Esophagus mucosa (tissue), 1 donor: ENCODE measurements at regions not wholly inside any gene's neighbourhood (a gene's known extent, or its start where the extent isn't known, plus 50 kb on each side); places are given as distances from the start of the nearest gene placed in this dataset.
"Not testable (repeated sequence)": the region's sequence is repeated elsewhere in the genome, so short reads cannot be mapped to it uniquely, and the experiment has no call there.

Source experiments
- ATAC-seq: fragments of 200-7000 bp; cut with Tn5 transposase; one replicate; pipeline ENCODE4 v1.9.1; 2020
- donor health status: DM: yes; HTN: yes; CAD: no.

DNA sequence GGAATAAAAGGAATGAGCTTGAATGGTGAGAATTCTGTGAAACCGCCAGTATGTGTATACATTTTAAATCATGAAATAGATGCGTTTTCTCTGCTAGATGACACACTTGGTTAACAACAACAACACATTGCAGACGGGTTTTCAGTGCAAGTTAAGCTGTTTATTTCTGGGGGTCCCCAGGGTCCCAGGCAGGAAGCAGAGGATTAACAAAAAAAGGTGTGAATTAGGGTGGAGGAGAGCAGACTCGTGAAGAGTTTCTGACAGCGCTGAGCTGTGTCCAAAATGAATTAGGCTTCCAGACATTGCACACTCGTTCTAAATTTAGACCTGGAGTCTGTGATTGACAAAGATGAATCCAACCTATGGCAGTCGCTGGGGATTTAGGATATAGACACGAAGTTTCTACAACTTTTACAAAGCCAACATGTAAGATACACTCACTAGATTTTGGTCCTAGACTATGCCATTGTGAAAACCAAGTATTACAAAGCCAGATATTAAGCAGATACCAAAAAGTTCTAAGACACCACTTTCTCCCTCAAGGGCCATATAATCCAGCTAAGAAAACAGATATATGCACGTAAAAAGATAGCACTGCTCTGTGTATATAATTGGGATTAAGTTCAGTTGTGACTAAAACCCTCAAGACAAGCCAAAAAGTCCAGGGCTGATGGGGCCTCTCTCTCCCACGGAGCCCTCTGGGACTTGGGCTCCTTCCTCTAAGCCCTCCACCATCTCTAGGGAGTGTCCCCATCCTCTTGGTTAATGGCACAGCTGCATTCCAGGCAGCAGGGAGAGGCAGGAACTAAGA lies 120.2 kb downstream of the ACAA2 start:
- ATAC-seq = no peak

DNA sequence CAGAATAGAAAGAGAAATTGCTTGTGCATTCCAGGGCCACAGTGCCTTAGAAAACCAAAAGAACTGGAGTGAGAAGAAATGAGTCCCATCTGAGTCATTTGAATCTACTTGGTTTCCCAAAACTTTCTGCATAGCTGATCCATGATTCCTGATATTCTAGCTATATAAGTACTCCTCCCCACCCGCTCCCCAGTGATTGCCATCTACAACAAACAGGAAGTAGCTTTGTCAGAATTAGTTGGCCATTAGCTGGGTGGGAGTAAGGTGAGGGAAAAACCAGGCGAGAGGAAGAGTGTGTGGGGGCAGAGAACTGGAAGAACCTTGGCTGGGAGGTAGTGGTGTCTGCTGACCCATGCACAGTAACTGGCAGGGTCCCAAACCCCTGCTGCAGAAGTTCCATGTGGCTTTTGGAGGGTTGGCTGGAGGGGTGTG lies 122.1 kb downstream of the ACAA2 start:
- no peak for ATAC-seq

DNA sequence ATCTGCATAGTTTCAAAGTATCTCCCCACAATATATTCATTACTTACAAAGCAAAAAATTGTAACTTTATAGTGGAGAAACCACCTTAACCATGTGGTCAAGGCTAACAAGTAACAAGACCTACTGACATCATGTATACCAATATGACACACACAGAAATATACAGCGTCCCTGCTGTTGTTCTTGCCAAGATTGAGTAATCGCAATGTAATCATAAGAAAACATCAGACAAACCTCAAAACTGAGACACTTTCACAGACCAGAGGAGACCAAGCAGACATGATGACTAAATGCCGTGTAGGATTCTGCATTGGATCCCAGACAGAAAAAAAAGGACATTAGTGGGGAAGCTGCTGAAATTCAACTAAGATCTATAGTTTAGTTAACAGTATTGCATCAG lies 123.0 kb downstream of the ACAA2 start:
- no peak for ATAC-seq

- ATAC-seq = peak; percentile 8
Measured at GRCh38 chr18:49685231-49685942, 123.5 kb downstream of the LIPG start.

GRCh38 chr18:49682803-49683190 lies 120.9 kb downstream of the LIPG start:
- ATAC-seq = not testable (repeated sequence)

- ATAC-seq = no peak
Measured at GRCh38 chr18:49682173-49682802, 120.4 kb downstream of the LIPG start.

DNA sequence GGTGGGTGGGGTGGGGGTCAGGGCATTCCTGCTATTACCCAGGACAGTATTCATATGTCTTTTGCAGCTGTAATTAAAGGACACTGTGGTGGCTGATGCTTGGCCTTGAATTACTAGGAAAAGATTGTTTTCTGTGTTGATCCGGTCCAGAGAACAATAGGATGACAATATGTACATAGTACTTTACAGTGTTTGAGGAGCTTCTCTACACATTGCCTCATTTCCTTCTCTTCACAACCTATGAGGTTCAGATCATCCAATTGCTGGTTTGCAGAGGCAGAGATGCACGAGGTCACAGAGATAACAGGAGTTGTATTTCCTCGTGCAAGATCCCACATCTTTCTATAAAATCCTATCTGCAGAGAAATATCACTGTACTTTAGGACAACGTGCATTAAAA lies 119.5 kb downstream of the LIPG start:
- no peak for ATAC-seq

DNA sequence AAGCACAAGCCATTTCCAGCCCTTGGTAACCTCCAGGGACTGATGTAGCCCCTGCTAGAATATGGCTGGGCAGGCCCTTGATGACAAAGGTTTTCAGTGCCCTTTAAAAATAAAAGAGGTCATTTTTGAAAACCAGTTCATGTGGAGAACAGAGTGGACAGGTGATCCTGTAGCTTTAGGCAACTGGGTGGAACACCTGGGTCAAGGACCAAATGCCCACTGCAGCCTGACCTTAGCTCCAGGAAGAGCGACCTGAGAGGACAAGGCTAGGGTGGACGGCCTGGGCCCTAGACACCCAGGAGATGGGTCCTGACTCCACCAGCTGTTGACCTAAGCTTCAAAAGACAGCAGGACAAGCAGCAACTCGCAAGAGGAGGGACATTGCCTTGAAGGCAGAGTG lies 116.6 kb downstream of the LIPG start:
- ATAC-seq = no peak

GRCh38 chr18:49677762-49678413 lies 116.0 kb downstream of the LIPG start:
- ATAC-seq = no peak

GRCh38 chr18:49677081-49677480 lies 115.2 kb downstream of the LIPG start:
- ATAC-seq = no peak

GRCh38 chr18:49673281-49673680 lies 111.4 kb downstream of the LIPG start:
- ATAC-seq = no peak

- no peak for ATAC-seq
Measured at GRCh38 chr18:49672853-49673252, 111.0 kb downstream of the LIPG start.

DNA sequence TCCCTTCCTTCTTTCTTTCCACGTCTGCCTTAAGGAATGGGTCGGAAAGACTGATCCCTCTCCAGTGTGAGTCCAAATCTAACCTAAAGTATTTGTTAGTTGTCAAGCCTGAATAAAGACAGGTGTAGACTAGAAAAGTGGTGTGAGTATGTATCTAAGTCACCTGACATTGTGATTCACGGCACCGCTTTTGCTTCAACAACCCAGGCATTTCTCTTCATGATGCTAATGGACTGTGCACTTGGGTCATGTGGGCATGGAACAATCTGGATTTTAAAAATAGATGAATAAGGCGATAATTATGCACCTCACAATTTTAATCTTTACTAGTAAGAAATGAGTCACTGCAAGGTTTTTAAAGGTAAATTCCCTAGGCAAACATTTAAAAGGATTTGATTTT lies 107.5 kb downstream of the LIPG start:
- peak; percentile 66 for ATAC-seq

GRCh38 chr18:49668574-49669275 lies 106.9 kb downstream of the LIPG start:
- ATAC-seq = no peak

GRCh38 chr18:49667462-49667861 lies 105.6 kb downstream of the LIPG start:
- no peak for ATAC-seq

GRCh38 chr18:49666045-49666775 lies 104.4 kb downstream of the LIPG start:
- no peak for ATAC-seq

DNA sequence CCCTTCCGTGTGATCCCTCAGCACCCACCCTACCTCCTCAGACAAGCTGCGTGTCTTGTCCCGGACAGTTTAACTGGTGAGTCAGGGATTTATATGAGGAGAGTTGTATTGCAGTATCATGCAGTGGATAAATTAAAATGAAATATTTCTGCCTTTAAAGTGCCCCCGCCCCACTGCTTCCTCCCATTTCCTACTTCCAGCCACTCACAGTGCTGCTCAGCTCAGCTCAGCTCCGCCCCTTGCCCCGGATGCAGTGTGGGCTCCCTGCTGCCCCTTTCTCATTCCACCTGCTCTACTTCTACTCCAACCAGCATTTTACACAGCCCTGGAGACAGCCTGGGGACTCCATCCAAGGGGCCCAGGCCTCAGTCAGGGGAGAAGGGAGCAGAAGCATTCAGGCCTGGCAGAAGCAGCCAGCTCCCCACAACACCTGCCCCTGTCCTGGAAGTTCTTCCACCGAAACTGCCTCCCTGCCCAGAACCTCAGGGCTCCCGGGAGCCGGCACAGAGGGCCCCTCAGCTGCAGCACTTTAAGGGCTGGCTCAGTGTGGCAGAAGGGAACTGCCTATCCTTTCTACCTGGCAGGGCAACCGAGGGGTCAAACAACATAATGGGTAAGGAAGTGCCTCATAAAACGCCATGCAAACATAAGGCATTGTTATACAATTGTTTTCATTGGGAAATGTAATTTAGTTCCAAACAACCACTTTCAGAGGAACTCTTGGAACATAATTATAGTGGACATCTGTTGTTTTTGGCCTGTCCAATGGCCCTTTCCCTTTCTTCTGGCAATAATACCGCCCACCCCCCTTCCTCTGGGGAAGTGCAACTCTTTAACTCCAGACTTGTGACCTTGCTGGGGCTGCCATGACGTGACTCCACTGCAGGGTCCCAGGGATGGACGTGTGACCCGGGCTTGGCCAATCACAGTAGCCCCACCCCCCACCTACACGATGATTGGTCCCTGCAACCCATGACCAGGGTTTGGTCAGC lies 102.3 kb downstream of the LIPG start:
- peak; percentile 19 for ATAC-seq

- no peak for ATAC-seq
Measured at GRCh38 chr18:49662506-49662905, 100.6 kb downstream of the LIPG start.

DNA sequence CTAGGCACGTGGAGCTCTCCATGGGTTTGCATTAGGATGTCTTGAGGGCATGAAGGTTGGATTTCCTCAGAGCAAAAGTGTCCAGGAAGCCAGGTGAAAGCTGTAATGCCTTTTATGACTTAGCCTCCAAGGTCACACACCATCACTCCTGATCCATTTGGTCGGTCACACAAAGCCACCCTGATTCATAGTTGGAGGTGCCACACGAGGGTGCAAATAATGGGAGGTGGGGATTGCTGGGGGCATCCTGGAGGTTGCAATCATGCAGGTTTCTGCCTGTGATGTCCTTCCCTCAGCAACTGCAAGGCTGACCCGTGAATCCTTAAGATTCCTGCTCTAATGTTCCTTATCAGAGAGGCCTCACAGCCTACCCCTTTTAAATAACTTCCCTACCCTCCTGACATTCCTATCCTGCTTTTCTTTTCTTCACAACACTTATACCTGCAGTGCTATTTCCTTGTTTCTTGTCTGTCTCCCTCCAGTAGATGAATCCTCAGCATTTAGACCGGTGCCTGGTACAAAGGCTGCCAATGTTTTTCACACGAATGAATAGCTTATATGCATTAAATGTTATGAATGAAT lies 97.1 kb downstream of the LIPG start:
- no peak for ATAC-seq

- peak; percentile 44 for ATAC-seq
Measured at GRCh38 chr18:49656073-49656692, 94.3 kb downstream of the LIPG start.
